HEK293 (cell line): ENCODE measurements at regions not wholly inside any gene's neighbourhood (a gene's known extent, or its start where the extent isn't known, plus 50 kb on each side); places are given as distances from the start of the nearest gene placed in this dataset.

Experiments used
- CTCF ChIA-PET: fragments of 350-600 bp; formaldehyde crosslinking; extraction: SDS; loops from one replicate; lab custom pipeline; 2021; ENCODE audit warnings: antibody characterized with exemption; lab: Yijun Ruan, JAX
- POLR2A ChIA-PET: fragments of 300-600 bp; formaldehyde crosslinking; extraction: SDS; loops from one replicate; lab custom pipeline; 2020; ENCODE audit warnings: antibody characterized with exemption, inconsistent platforms; lab: Yijun Ruan, JAX
- H3K27ac ChIP-seq: fragments of 200-500 bp; sonication (Bioruptor generic); 2 replicates; pipeline ENCODE4 v1.5.1; 2014; ENCODE audit warnings: low read depth, low read length, control low read depth, inconsistent platforms; ENCODE audit errors: extremely low read depth
- H3K36me3 ChIP-seq, 2 experiments: fragments of 200-500 bp in 1 of 2; sonication (Bioruptor generic) in 1 of 2; 1 replicate in 1 of 2; 2 replicates in 1 of 2; pipeline ENCODE4 v1.5.1; 2014 to 2017; ENCODE audit warnings: inconsistent platforms in 2 of 2, low read length in 2 of 2; ENCODE audit not compliant: control insufficient read depth in 2 of 2, insufficient read depth in 1 of 2
- H3K4me1 ChIP-seq: fragments of 200-500 bp; sonication (Bioruptor generic); 2 replicates; pipeline ENCODE4 v1.5.1; 2014; ENCODE audit warnings: mild to moderate bottlenecking, low read length, inconsistent platforms; ENCODE audit not compliant: control insufficient read depth, insufficient read depth
- H3K4me3 ChIP-seq: 2 replicates; pipeline ENCODE4 v1.5.1; 2011; ENCODE audit warnings: low read depth, mild to moderate bottlenecking, control low read depth, low read length, moderate library complexity
- H3K9me3 ChIP-seq: fragments of 200-500 bp; sonication (Bioruptor generic); 2 replicates; pipeline ENCODE4 v1.5.1; 2014; ENCODE audit warnings: low read depth, low read length, inconsistent platforms; ENCODE audit not compliant: control insufficient read depth, insufficient read depth
- MEIS1 ChIP-seq: sonication (generic); formaldehyde crosslinking; IDR thresholded peaks from 2 replicates; pipeline ENCODE4 v1.8.1; 2022; ENCODE audit warnings: missing genetic modification reagents, mild to moderate bottlenecking, borderline replicate concordance
- OSR2 ChIP-seq: fragments of 450-650 bp; formaldehyde crosslinking; IDR thresholded peaks from 2 replicates; pipeline ENCODE4 v1.5.1; 2016; ENCODE audit warnings: missing biosample characterization, missing genetic modification characterization
- ZBTB7A ChIP-seq: fragments of 450-650 bp; formaldehyde crosslinking; IDR thresholded peaks from 2 replicates; pipeline ENCODE4 v1.5.1; 2016; ENCODE audit warnings: low read depth, missing biosample characterization, missing genetic modification characterization
- ZFP41 ChIP-seq: fragments of 450-650 bp; formaldehyde crosslinking; IDR thresholded peaks from 2 replicates; pipeline ENCODE4 v1.5.1; 2016; ENCODE audit warnings: missing biosample characterization, missing genetic modification characterization, borderline replicate concordance
- ZNF155 ChIP-seq: fragments of 450-650 bp; formaldehyde crosslinking; IDR thresholded peaks from 2 replicates; pipeline ENCODE4 v1.5.1; 2016; ENCODE audit warnings: missing biosample characterization, missing genetic modification characterization
- ZNF175 ChIP-seq: fragments of 450-650 bp; formaldehyde crosslinking; IDR thresholded peaks from 2 replicates; pipeline ENCODE4 v1.5.1; 2016; ENCODE audit warnings: missing biosample characterization, missing genetic modification characterization
- ZNF214 ChIP-seq: fragments of 450-650 bp; formaldehyde crosslinking; IDR thresholded peaks from 2 replicates; pipeline ENCODE4 v1.5.1; 2017; ENCODE audit warnings: missing biosample characterization, mild to moderate bottlenecking, missing genetic modification characterization, borderline replicate concordance
- ZNF354C ChIP-seq: fragments of 450-650 bp; formaldehyde crosslinking; IDR thresholded peaks from 2 replicates; pipeline ENCODE4 v1.5.1; 2016; ENCODE audit warnings: missing biosample characterization, missing genetic modification characterization, low read depth, borderline replicate concordance
- ZNF48 ChIP-seq: fragments of 450-650 bp; formaldehyde crosslinking; IDR thresholded peaks from 2 replicates; pipeline ENCODE4 v1.5.1; 2016; ENCODE audit warnings: missing biosample characterization, missing genetic modification characterization
- ZNF510 ChIP-seq: fragments of 450-650 bp; formaldehyde crosslinking; IDR thresholded peaks from 2 replicates; pipeline ENCODE4 v1.5.1; 2018; ENCODE audit warnings: mild to moderate bottlenecking, missing genetic modification characterization, missing biosample characterization; ENCODE audit not compliant: insufficient replicate concordance
- ZNF585B ChIP-seq: fragments of 450-650 bp; formaldehyde crosslinking; IDR thresholded peaks from 2 replicates; pipeline ENCODE4 v1.5.1; 2016; ENCODE audit warnings: missing biosample characterization, missing genetic modification characterization
- ZNF791 ChIP-seq: fragments of 450-650 bp; formaldehyde crosslinking; IDR thresholded peaks from 2 replicates; pipeline ENCODE4 v1.5.1; 2016; ENCODE audit warnings: missing biosample characterization, missing genetic modification characterization
- TF ChIP-seq, protein P1 (sequence below): fragments of 450-650 bp; IDR thresholded peaks from 2 replicates; pipeline ENCODE4 v1.5.1; 2018; ENCODE audit warnings: missing biosample characterization, mild to moderate bottlenecking, missing genetic modification characterization
- TF ChIP-seq, protein P2 (sequence below): fragments of 450-650 bp; formaldehyde crosslinking; IDR thresholded peaks from 2 replicates; pipeline ENCODE4 v1.5.1; 2016; ENCODE audit warnings: missing biosample characterization, missing genetic modification characterization
- TF ChIP-seq, protein P3 (sequence below): fragments of 450-650 bp; formaldehyde crosslinking; IDR thresholded peaks from 2 replicates; pipeline ENCODE4 v1.5.1; 2016; ENCODE audit warnings: missing biosample characterization, missing genetic modification characterization
- TF ChIP-seq, protein P4 (sequence below): fragments of 450-650 bp; formaldehyde crosslinking; IDR thresholded peaks from 2 replicates; pipeline ENCODE4 v1.5.1; 2016; ENCODE audit warnings: missing biosample characterization, missing genetic modification characterization, low read depth
- TF ChIP-seq, protein P5 (sequence below): fragments of 450-650 bp; formaldehyde crosslinking; IDR thresholded peaks from 2 replicates; pipeline ENCODE4 v1.5.1; 2016; ENCODE audit warnings: missing biosample characterization, missing genetic modification characterization

DNA sequence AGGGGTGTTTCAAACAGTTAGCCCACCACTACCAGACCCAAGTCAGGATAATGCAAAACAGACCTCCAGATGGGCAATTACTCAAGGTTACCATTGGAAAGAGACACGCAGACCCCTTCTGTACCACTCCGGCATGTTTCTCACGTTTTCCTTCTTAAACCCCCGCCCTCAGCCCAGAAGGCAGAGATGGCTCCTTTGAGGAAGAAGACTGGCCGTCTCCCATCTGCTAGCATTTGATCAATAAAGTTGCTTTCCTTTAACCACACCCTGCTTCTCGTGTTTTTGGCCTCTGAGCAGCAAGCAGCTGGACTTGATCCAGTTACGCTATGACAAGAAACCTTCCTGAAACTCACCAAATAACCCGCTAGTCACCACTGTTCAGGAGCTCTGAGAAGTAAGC is 1012.4 kb upstream of the GYPC start:
- no peak overlapping the region for H3K27ac ChIP-seq
- CTCF ChIA-PET = no interaction called here

DNA sequence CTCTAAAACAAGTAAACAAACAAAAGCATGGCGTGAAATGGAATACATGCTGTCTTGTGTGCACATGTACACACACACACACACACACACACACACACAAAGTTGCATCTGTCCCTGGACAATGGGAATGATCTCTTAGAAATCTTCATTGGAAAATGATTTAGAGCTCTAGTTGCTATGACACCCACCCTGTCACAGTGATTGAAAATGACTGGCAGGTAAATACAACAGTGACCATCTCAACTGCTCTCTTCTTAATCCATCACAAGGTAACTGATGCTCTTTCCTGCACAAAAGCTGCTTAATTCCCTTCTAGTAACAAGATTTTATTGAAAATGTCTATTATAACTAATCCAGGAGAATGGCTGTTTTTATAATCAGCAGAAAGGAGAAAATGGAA is 1011.7 kb upstream of the GYPC start:
- TF ChIP-seq, protein P1, sequence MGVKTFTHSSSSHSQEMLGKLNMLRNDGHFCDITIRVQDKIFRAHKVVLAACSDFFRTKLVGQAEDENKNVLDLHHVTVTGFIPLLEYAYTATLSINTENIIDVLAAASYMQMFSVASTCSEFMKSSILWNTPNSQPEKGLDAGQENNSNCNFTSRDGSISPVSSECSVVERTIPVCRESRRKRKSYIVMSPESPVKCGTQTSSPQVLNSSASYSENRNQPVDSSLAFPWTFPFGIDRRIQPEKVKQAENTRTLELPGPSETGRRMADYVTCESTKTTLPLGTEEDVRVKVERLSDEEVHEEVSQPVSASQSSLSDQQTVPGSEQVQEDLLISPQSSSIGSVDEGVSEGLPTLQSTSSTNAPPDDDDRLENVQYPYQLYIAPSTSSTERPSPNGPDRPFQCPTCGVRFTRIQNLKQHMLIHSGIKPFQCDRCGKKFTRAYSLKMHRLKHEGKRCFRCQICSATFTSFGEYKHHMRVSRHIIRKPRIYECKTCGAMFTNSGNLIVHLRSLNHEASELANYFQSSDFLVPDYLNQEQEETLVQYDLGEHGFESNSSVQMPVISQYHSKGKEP = no peak
- TF ChIP-seq, protein P2, sequence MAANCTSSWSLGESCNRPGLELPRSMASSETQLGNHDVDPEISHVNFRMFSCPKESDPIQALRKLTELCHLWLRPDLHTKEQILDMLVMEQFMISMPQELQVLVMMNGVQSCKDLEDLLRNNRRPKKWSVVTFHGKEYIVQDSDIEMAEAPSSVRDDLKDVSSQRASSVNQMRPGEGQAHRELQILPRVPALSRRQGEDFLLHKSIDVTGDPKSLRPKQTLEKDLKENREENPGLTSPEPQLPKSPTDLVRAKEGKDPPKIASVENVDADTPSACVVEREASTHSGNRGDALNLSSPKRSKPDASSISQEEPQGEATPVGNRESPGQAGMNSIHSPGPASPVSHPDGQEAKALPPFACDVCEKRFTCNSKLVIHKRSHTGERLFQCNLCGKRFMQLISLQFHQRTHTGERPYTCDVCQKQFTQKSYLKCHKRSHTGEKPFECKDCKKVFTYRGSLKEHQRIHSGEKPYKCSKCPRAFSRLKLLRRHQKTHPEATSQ (tag by site-specific recombination) = no peak
- TF ChIP-seq ZNF175 (tag by site-specific recombination) = no peak
- TF ChIP-seq, protein P3, sequence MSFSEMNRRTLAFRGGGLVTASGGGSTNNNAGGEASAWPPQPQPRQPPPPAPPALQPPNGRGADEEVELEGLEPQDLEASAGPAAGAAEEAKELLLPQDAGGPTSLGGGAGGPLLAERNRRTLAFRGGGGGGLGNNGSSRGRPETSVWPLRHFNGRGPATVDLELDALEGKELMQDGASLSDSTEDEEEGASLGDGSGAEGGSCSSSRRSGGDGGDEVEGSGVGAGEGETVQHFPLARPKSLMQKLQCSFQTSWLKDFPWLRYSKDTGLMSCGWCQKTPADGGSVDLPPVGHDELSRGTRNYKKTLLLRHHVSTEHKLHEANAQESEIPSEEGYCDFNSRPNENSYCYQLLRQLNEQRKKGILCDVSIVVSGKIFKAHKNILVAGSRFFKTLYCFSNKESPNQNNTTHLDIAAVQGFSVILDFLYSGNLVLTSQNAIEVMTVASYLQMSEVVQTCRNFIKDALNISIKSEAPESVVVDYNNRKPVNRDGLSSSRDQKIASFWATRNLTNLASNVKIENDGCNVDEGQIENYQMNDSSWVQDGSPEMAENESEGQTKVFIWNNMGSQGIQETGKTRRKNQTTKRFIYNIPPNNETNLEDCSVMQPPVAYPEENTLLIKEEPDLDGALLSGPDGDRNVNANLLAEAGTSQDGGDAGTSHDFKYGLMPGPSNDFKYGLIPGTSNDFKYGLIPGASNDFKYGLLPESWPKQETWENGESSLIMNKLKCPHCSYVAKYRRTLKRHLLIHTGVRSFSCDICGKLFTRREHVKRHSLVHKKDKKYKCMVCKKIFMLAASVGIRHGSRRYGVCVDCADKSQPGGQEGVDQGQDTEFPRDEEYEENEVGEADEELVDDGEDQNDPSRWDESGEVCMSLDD (tag by site-specific recombination) = no peak
- no peak for TF ChIP-seq ZNF510 (tag by site-specific recombination)
- TF ChIP-seq, protein P4, sequence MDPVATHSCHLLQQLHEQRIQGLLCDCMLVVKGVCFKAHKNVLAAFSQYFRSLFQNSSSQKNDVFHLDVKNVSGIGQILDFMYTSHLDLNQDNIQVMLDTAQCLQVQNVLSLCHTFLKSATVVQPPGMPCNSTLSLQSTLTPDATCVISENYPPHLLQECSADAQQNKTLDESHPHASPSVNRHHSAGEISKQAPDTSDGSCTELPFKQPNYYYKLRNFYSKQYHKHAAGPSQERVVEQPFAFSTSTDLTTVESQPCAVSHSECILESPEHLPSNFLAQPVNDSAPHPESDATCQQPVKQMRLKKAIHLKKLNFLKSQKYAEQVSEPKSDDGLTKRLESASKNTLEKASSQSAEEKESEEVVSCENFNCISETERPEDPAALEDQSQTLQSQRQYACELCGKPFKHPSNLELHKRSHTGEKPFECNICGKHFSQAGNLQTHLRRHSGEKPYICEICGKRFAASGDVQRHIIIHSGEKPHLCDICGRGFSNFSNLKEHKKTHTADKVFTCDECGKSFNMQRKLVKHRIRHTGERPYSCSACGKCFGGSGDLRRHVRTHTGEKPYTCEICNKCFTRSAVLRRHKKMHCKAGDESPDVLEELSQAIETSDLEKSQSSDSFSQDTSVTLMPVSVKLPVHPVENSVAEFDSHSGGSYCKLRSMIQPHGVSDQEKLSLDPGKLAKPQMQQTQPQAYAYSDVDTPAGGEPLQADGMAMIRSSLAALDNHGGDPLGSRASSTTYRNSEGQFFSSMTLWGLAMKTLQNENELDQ = no peak
- TF ChIP-seq ZFP41 = no peak
- TF ChIP-seq, protein P5, sequence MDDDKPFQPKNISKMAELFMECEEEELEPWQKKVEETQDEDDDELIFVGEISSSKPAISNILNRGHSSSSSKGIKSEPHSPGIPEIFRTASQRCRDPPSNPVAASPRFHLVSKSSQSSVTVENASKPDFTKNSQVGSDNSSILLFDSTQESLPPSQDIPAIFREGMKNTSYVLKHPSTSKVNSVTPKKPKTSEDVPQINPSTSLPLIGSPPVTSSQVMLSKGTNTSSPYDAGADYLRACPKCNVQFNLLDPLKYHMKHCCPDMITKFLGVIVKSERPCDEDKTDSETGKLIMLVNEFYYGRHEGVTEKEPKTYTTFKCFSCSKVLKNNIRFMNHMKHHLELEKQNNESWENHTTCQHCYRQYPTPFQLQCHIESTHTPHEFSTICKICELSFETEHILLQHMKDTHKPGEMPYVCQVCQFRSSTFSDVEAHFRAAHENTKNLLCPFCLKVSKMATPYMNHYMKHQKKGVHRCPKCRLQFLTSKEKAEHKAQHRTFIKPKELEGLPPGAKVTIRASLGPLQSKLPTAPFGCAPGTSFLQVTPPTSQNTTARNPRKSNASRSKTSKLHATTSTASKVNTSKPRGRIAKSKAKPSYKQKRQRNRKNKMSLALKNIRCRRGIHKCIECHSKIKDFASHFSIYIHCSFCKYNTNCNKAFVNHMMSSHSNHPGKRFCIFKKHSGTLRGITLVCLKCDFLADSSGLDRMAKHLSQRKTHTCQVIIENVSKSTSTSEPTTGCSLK (tag by site-specific recombination) = no peak
- TF ChIP-seq ZNF585B (tag by site-specific recombination) = no peak
- no peak for TF ChIP-seq ZNF214 (tag by site-specific recombination)
- no peak for TF ChIP-seq ZNF791 (tag by site-specific recombination)
- TF ChIP-seq ZBTB7A = no peak
- TF ChIP-seq MEIS1 (CRISPR knock-in tag) = no peak
- TF ChIP-seq OSR2 (tag by site-specific recombination) = no peak
- POLR2A ChIA-PET = no interaction called here
- no peak overlapping the region for H3K27ac ChIP-seq
- H3K9me3 ChIP-seq = no peaks in the 10 kb centered on the region
- no peaks in the 10 kb centered on the region for H3K4me1 ChIP-seq
- CTCF ChIA-PET = no interaction called here
- no peak overlapping the region for H3K4me3 ChIP-seq
- no peaks in the 10 kb centered on the region for H3K36me3 ChIP-seq

More for the DNA sequence above, 1012.4 kb upstream of the GYPC start:
- Histone ChIP-seq H3K4me3 (no peak overlapping the region), H3K36me3 (no peaks in the 10 kb centered on the region), H3K9me3 (no peaks in the 10 kb centered on the region), H3K4me1 (no peaks in the 10 kb centered on the region)
- TF ChIP-seq ZNF155 (no peak), ZNF354C (no peak), ZNF48 (tag by site-specific recombination) (no peak)
- POLR2A ChIA-PET = no interaction called here
